GM18505 (cell line): ENCODE measurements at regions not wholly inside any gene's neighbourhood (a gene's known extent, or its start where the extent isn't known, plus 50 kb on each side); places are given as distances from the start of the nearest gene placed in this dataset.

ENCODE experiments used
- ATAC-seq: cut with Tn5 transposase; IDR thresholded peaks from one replicate; pipeline ENCODE4 v1.9.1; 2021; ENCODE audit not compliant: unreplicated experiment
- POLR2A ChIP-seq: IDR thresholded peaks from 4 replicates; pipeline ENCODE4 v1.6.1; 2011; ENCODE audit warnings: borderline replicate concordance; ENCODE audit not compliant: insufficient read depth, insufficient read length; ENCODE audit errors: extremely low read depth

GRCh38 chr10:31262672-31263071, 56.3 kb upstream of the ZEB1 start:
- no peak for ATAC-seq
- TF ChIP-seq POLR2A: no peak

GRCh38 chr10:31263903-31264302, 55.1 kb upstream of the ZEB1 start:
- ATAC-seq: no peak
- no peak for TF ChIP-seq POLR2A

GRCh38 chr10:31268444-31269303, 50.3 kb upstream of the ZEB1 start:
- no peak for ATAC-seq
- TF ChIP-seq POLR2A: no peak
